GM18499 (cell line): ENCODE measurements at regions not wholly inside any gene's neighbourhood (a gene's known extent, or its start where the extent isn't known, plus 50 kb on each side); places are given as distances from the start of the nearest gene placed in this dataset.

ENCODE experiments used
- ATAC-seq: cut with Tn5 transposase; IDR thresholded peaks from one replicate; pipeline ENCODE4 v1.9.1; 2021; ENCODE audit warnings: moderate number of reproducible peaks; ENCODE audit not compliant: insufficient read depth, unreplicated experiment

DNA sequence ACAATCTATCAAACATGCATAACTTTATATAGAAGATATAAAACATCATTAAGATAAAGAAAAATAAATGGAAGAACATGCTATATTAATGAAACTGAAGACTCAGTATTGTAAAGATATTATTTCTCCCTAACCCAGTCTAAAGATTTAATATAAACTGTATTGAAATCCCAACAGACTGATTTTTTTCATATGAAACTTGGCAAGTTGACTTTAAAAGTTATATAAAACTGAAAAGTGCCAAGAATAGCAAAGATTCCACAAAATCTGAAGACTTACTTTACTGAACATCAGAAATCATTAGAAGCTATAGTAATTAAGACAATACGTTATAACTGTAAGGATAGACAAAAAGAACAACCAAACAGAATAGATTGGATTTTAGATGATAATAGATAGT, 531.3 kb upstream of the MCTP2 start:
- no peak for ATAC-seq

DNA sequence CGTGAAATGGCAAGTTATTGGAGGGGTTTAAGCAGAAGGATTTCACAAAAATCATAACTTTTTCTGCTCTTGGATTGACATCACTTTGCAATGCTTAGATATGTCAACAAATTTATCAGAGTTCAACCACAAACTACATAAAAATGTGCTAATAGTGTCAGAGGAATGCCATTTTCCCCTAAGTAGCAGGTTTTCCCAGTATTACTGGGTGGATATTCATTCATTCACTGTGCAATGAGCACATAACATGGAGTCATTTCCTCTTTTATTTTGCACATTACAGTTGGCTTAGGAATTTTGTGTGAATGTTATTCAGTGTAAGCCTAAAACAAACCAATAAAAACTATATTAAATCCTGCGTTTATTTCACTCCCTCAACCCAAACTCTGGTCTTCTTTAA, 537.3 kb upstream of the MCTP2 start:
- no peak for ATAC-seq

DNA sequence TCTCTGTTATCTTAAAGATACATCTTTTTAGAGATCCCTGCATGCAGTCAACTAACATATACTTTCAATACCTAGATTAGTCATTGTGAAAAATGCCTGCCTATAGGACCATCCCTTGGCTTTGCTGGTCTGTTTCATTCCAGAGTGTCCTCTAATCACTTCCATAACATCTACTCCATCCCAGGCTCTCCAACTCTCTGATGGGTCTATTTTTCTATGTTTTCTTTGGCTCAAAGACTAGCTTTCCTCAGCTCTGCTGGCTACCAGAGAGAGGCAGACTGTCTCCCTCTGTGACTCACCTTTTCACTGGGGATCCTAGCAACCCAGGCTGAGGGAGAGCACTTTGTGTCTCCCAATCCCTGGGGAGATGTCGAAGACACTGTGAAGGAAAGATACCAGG, 547.7 kb upstream of the MCTP2 start:
- no peak for ATAC-seq

DNA sequence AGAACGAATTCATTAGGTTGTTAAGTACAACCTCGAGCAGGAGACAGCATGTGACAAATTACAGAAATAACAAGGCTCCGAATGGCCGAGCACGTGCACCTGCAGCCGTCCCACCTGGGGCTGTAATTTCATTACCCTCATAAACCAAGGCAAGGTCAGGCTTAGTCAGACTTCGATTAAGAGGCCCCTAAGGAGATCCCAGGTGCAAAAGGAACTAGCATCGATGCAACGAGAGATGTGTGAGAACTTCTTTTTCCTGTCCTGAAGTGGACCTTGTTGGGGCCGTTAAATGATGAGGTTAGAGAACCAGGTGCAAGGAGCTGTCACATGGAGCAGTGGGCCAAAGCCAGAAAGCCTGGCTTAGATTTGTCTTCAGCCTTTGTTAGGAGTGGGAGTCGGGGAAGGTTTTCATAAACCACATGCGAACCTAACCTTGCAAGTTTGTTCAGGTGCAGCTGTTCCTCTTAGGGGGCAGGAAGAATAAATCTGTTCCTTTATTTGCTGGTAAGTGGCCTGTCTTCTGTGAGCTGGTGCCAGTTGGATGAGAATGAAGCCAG, 559.9 kb upstream of the MCTP2 start:
- ATAC-seq: no peak

DNA sequence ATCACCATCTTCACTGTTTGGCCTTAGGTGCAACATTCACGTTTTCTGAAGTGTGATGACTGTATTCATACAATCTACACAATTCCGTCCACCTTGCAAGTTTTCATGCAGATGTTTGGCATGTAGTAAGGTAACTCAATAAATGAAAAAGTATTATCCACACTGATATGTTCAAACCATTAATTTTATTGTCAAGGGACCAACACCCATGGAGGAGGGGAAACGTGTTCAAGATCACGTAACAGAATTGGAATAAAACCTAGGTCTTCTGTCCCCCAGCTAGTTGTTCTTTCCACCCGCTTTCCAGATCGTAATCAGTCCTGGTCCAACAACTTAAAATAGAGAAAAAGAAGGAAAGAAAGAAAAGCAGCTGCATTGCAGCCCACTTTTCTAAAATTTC, 560.4 kb upstream of the MCTP2 start:
- no peak for ATAC-seq

DNA sequence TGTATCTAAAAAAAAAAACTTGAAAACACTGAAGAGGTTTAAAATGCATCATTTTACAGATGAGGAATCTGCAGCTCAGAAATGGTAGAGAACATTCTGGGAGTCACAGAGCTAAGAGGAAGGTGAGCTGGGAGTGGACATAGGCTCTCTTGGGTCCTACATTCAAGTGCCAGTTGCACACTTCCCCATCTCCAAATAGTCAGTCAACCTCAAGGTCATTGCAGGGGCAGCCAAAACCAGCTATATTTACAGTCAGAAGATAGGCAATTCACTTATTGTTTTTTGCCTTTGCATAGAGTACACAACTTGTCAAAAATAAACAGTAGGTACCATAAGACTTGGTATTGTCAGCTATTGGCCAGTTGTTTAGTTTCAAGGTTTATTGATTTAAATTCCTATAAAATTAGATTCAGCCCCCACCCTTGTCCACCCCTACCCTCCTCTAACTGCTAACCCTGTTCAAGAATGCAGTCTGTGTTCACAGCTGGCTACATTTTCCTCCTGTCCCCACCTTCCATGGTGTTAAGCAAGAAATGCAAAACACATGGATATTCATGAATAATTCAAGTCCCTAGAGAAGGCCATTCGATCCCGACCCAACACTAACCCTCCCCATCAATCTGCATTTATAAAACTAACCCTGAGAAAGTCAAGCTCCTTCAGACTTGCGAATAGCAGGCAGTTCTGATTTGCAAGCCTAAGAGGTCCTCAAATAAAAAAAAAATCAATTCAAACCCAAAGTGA, 567.0 kb upstream of the MCTP2 start:
- ATAC-seq: no peak

DNA sequence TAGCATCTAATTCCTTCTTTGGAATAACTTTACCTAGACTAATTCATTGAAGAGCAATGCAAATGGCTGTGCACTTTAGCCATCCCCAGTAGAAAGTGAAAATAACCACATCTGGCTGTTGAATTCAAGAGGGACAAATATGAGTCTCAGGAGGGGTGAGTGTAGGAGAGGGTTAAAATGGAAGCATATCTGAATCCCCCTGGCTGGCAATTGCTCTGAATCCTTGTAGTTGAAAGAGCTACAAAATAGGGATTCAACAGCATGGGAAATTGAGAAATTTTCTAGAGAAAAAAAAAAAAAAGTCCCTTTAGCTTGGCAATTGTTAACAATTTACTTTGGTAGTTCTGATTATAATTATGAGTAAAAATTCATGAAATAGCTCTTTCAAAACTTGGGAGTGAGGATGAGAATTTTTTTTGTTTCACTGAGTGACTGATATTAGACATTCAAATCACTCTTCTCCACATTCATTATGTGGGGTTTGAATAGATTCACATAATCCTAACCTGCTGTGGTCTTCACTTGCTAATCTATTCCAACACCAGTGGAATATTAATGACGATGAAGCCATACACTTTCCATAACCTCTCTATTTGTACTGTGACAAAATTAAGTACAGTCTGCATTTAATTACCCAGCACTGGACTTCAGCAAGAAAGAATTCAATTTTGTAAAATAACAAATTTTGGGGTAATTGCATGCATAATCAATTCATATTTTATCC, 569.0 kb upstream of the MCTP2 start:
- ATAC-seq: no peak

DNA sequence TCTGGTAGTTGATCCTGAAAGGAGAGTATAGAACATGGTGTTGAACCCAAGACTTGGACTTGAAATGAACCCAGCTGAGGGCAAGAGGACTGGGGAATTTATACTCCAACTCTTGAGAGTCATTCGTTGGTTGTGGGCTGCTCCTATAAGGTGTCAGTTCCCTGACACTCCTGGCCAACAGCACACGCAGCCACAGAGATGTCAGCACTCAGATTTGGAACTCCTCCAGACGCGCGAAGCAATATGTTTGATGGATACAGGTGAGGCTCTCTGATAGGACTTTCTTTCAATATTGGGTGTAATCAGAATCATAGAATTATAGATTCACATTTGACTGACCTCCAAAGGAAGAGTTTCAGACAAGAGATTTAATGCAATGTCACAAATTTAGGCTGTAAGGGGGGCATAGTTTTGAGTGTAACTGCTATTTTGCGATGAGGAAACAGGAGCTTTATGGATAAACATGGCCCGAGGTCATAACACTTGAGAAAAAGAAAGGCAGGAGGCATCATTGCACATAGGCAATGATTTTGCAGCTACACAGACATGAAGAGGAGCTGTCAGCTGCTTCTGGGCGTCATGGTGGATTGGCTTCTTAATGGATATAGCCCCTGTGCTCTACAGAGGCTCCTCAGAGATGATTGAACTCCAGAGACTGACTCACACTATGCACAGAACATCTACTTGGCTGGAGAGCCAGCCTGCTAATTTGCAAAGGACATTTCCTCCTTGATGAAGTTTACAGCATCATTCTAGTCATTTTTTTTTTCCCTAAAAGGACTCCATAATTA, 569.2 kb upstream of the RGMA start:
- ATAC-seq: no peak

DNA sequence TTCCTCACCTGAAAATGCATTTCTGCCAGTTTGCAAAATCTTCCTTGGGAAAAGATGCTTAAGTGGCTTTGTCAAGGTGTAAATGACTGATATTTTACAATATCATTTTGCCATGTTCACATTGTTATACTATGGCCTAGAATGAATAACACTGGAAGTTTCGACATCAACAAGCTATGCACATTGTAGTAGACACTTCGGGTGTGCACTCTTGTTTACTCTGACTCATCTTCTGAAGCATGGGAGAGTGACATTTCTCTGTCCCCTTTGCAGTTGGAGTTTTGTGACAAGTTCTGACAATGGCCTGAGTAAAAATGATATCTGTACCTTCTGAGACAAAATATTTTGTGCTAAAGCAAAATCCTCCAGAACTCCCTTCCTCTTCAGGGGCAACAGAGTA, 567.0 kb upstream of the RGMA start:
- no peak for ATAC-seq

DNA sequence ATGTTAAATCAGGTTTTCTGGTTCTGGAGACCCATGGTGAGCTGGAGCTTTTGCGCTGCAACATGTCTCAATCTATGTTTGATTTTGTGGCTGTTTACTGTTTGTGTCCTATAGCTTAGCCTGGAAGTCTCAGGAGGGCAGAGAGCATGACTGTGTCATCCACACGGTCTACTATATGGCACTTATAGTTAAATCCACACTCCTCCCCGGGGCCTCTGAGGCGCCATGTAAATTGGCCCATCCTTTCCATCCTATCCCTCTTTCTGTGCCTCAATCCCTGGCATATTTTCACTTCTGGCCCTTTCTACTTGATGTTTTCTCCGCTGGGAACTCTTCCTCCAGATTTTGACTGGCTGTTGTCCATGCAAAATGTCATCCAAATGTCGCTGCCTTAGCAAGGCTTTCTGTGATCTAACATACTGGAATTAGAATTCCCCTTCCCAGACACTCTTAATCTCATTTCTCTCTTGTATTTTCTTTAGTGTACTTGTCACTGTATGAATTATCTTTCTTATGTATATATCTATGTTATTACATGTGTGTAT, 560.8 kb upstream of the RGMA start:
- no peak for ATAC-seq

DNA sequence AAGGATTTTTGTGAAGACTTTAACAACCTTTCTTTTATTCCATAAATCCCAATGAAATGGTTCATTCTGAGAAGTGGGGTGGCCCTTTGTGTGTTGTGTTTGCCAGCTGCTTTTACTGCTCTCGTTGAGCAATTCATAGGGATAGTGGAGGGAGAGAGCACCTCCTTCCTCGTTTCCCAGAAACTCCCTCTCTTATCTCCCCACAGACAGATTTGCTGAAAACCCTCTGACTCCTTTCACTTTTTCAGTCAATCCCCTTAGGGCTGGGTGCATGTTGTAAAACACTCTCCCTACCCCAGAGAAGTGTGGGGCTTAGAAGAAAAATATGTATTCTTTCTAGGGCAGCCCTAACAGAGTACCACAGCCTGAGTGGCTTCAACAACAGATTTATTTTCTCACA, 557.2 kb upstream of the RGMA start:
- ATAC-seq: no peak

DNA sequence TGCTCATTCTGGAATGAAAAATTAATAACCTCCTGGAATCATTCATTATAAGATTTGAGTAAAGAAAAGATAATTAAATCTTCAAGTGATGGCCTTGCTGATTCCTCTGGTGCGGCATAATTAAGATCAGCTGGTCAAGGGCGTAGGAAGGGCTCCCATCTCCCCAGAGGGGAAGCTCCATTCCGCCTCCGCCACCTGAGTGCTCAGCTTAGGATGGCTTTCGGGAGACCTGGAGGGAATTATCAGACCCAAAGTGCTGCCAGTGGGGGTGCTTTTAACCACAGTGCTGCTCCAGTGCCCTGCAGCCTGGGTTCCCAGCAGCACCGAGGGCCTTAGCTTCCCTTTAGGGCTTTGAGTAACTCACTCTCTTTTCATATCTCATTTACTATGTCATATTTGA, 556.6 kb upstream of the RGMA start:
- ATAC-seq: no peak

DNA sequence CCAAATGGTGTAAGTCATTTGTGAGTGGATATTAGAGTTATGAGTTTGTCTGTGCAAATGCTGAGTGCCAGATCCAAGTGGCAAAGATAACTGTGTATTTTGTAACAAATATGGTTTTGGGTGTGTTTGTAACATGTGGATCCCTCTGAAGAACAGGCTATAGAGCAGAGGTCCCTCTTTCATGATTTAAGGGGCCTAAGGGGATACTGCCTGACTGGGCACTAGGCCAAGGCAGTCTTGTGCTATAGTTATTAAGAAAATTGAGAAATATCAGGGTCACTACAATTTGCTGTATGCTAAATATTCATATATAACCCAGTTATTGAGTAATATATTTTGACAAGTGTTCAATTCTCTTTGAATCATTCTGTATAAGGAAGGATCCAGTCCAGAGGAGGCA, 555.6 kb upstream of the RGMA start:
- no peak for ATAC-seq

DNA sequence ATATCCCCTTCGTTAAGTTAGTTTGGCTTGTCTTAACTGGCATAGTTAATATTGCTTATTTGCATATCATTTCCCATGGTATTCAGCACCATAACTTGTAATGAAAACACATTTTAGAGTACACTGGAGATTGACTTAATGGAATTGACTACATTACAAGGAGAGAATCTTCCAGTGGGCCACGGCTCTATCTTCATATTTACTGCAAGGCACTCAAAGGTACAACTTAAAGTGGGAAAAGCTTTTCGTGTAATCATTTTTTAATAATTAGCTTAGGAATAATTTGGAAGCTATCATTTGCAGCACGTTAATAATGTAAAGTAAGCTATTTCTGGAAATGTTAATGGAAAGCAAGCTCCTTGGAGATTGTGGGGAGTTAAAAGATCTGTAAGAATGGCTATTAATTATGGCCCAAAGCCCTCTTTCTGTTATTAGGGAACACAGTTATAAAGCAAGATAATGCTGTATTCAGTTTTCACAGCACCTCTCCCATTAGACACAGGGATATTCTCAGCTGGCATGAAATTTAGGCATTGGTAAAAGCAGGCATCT, 551.5 kb upstream of the RGMA start:
- ATAC-seq: no peak

DNA sequence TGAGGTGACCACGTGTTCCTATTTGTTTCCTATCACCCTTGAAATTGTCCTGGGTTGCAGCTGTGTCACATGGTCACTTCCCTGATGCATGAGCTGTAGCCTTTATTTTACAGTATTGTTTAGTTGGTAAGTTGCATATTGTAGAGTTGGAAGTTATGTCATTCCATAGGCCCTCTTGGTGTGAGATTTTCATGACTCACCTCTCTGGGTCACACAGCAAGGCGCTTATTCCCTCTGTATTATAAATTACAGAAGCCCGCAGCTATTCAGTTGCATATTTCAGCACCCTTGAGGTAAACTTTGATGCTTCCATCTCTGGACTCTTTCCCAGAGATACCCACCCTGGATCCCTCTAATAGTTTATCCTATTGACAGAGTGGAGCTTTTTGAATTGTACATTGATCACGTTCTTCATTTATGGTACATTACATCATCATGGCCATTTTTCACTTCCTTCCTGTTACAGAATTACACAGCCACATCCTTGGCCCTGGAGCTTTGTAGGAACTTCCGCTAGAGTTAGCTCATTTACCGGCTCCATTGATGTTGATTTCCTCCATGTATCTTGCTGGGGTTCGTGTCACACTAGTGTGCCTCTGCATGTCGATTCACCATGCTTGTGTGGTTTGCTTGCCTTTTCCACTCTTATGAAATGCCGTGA, 543.1 kb upstream of the RGMA start:
- no peak for ATAC-seq

DNA sequence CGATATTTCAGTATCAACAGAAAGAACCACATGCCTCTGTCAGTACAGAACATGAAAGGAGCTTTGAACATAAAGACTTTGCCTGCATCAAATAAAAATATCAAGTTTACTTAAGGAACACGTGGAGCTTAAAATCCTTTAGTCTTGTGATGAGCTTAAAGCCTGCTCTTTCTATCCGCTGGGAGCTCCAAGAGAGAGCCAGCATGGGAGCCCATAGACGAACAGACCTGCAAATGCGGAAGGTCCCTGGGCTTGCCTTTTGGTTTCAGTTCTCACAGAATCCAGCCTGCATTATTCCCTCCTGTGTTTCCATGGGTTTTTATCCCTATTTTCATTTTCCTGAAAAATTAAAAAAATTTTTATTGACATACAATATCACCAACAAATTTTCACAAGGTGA, 530.6 kb upstream of the RGMA start:
- ATAC-seq: no peak

DNA sequence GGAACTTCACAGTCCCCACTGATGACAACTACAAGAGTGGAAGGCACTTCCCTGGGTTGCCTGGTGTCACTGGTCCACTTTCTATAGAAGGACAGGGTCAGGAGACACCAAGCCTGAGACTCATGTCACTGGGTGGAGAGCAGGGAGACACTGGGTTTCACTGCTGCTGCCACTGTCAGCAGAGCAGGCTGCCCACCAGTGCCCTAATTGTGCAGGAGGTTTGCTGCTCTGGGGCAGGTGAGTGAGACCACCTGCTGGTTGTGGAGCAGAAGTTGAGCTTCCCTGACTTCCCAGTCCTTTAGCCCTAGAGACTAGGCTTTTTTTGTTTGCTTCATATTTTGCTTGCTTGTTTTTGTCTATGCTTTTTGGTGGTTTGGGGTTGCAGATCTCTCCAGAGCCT, 528.4 kb upstream of the RGMA start:
- no peak for ATAC-seq

DNA sequence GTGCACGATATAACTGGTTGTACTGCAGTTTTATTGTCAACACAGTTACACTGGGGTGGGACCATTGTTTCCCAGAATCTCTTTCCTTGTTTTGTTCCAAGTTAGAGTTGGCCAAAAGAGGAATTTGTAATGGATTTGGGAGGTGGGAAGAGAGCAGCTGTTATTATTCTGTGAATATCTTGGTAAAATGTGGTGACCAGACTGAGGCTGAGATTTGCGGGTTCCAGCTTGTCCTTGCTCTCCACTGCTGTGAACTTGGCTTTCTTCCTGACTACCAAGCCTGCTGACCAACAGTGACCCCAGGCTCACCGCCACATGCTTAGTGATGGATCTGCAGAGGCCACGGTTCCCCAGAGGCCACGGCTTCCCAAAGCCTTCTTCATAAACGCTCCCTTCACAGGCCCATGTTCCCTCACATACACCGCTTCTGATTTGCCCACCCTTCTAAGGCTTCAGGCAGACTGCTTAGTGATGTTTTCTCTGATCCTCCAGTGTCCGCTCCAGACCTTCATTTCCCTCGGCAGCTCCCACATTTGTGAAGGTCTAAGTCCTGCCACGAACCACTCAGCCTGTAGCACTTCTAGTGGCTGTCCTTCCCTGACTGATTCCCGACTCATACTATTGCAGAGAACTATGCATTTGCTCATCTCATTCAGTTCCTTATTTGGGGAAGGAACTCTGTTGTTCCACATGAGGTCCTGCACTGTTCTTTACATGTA, 525.5 kb upstream of the RGMA start:
- ATAC-seq: no peak

DNA sequence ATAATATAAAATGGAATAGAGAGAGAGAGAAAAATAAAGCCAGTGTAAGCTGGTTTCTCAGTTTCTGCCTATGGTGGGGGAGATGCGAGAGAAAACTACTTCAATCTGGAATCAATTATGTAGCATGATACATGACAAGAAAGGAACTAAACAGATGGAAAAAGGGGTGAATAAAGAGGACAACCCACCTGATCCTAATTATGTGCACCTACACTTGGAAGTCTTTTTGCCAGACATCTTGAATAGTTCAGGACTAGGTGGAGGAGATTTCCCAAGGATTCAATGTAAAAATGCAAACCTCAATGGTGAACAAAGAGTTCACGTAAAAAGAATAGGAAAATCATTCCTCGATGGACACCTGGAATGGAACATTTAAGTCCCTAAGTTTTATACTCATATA, 524.4 kb upstream of the RGMA start:
- no peak for ATAC-seq
